ENCODE measurements at regions not wholly inside any gene's neighbourhood (a gene's known extent, or its start where the extent isn't known, plus 50 kb on each side); places are given as distances from the start of the nearest gene placed in this dataset.

GRCh38 chr11:134862587-134863195 is 450.6 kb upstream of the B3GAT1 start:
- H3K27ac ChIP-seq (ENCODE audit: low read depth in 2 of 2, low read length in 2 of 2) = no peak overlapping the region
- H3K9ac ChIP-seq (ENCODE audit: low read length in 3 of 3) = no peak overlapping the region
- intact Hi-C loops (cut with DNase I) = no loop called here
- H3K4me3 ChIP-seq (ENCODE audit: low read length in 3 of 3) = no peak overlapping the region
- TF ChIP-seq CTCF (IDR thresholded peaks at IDR 0.05; ENCODE audit: borderline replicate concordance, extremely low read depth, insufficient read depth) = no peak
- no peaks in the 10 kb centered on the region for H3K9me3 ChIP-seq (ENCODE audit: control insufficient read depth in 2 of 3, insufficient read depth in 1 of 3, low read length in 3 of 3)
- no peaks in the 10 kb centered on the region for H3K27me3 ChIP-seq (ENCODE audit: control insufficient read depth, insufficient read depth, low read length)
- no peaks in the 10 kb centered on the region for H3K4me1 ChIP-seq (ENCODE audit: control insufficient read depth in 2 of 3, insufficient read depth in 2 of 3, low read depth in 1 of 3, low read length in 3 of 3)
- H3K36me3 ChIP-seq (ENCODE audit: control insufficient read depth in 2 of 3, insufficient read depth in 3 of 3, low read length in 3 of 3) = no peaks in the 10 kb centered on the region
- FAIRE-seq = no peak
- DNase-seq = peak in 2 of 5 donors; percentile 9 to 53

- FAIRE-seq (no peak), DNase-seq (peak in 2 of 5 donors; percentile 36 to 61)
- H3K4me3 ChIP-seq (ENCODE audit: low read length in 3 of 3) = no peak overlapping the region
- no peak overlapping the region for H3K9ac ChIP-seq (ENCODE audit: low read length in 3 of 3)
- H3K9me3 ChIP-seq (ENCODE audit: control insufficient read depth in 2 of 3, insufficient read depth in 1 of 3, low read length in 3 of 3) = no peaks in the 10 kb centered on the region
- H3K27me3 ChIP-seq (ENCODE audit: control insufficient read depth, insufficient read depth, low read length) = no peaks in the 10 kb centered on the region
- no peaks in the 10 kb centered on the region for H3K4me1 ChIP-seq (ENCODE audit: control insufficient read depth in 2 of 3, insufficient read depth in 2 of 3, low read depth in 1 of 3, low read length in 3 of 3)
- no peak overlapping the region for H3K27ac ChIP-seq (ENCODE audit: low read depth in 2 of 2, low read length in 2 of 2)
- intact Hi-C loops (cut with DNase I) = no loop called here
- no peak for TF ChIP-seq CTCF (IDR thresholded peaks at IDR 0.05; ENCODE audit: borderline replicate concordance, extremely low read depth, insufficient read depth)
- H3K36me3 ChIP-seq (ENCODE audit: control insufficient read depth in 2 of 3, insufficient read depth in 3 of 3, low read length in 3 of 3) = no peaks in the 10 kb centered on the region
Observed at GRCh38 chr11:134862105-134862502, 450.1 kb upstream of the B3GAT1 start.

GRCh38 chr11:134861490-134862104 is 449.6 kb upstream of the B3GAT1 start:
- no peaks in the 10 kb centered on the region for H3K9me3 ChIP-seq (ENCODE audit: control insufficient read depth in 2 of 3, insufficient read depth in 1 of 3, low read length in 3 of 3)
- TF ChIP-seq CTCF (IDR thresholded peaks at IDR 0.05; ENCODE audit: borderline replicate concordance, extremely low read depth, insufficient read depth) = no peak
- H3K36me3 ChIP-seq (ENCODE audit: control insufficient read depth in 2 of 3, insufficient read depth in 3 of 3, low read length in 3 of 3) = no peaks in the 10 kb centered on the region
- H3K27me3 ChIP-seq (ENCODE audit: control insufficient read depth, insufficient read depth, low read length) = no peaks in the 10 kb centered on the region
- no peak overlapping the region for H3K27ac ChIP-seq (ENCODE audit: low read depth in 2 of 2, low read length in 2 of 2)
- H3K4me3 ChIP-seq (ENCODE audit: low read length in 3 of 3) = no peak overlapping the region
- FAIRE-seq (no peak), DNase-seq (no peak)
- intact Hi-C loops (cut with DNase I) = no loop called here
- no peaks in the 10 kb centered on the region for H3K4me1 ChIP-seq (ENCODE audit: control insufficient read depth in 2 of 3, insufficient read depth in 2 of 3, low read depth in 1 of 3, low read length in 3 of 3)
- no peak overlapping the region for H3K9ac ChIP-seq (ENCODE audit: low read length in 3 of 3)
